DND-41 (cell line): ENCODE measurements at regions not wholly inside any gene's neighbourhood (a gene's known extent, or its start where the extent isn't known, plus 50 kb on each side); places are given as distances from the start of the nearest gene placed in this dataset.

Source experiments
- ATAC-seq: fragments of 200-7000 bp; cut with Tn5 transposase; 3 replicates; pipeline ENCODE4 v1.9.1; 2021; ENCODE audit warnings: low read depth; ENCODE audit not compliant: insufficient read depth
- DNase-seq: peaks from one replicate; pipeline ENCODE4 v3.0.0-alpha.2; 2020
- H2AFZ ChIP-seq: 2 replicates; pipeline ENCODE4 v1.6.0; 2012; ENCODE audit warnings: low read depth, low read length
- H3K27ac ChIP-seq: 2 replicates; pipeline ENCODE4 v1.5.1; 2012; ENCODE audit warnings: low read length, inconsistent platforms
- H3K27me3 ChIP-seq: fragments of 200-600 bp; sonication (generic); 2 replicates; pipeline ENCODE4 v1.6.0; 2012; ENCODE audit warnings: low read length, mild to moderate bottlenecking, inconsistent platforms; ENCODE audit not compliant: insufficient read depth, poor library complexity
- H3K36me3 ChIP-seq: 2 replicates; pipeline ENCODE4 v1.5.1; 2012; ENCODE audit warnings: low read length, inconsistent platforms; ENCODE audit not compliant: insufficient read depth
- H3K4me1 ChIP-seq: 2 replicates; pipeline ENCODE4 v1.5.1; 2012; ENCODE audit warnings: mild to moderate bottlenecking, low read length; ENCODE audit not compliant: insufficient read depth
- H3K4me2 ChIP-seq: 2 replicates; pipeline ENCODE4 v1.6.0; 2012; ENCODE audit warnings: mild to moderate bottlenecking, moderate library complexity, low read length, inconsistent platforms; ENCODE audit not compliant: insufficient read depth
- H3K4me3 ChIP-seq, 2 experiments: fragments of 200-600 bp in 1 of 2; shearing (Covaris generic) in 1 of 2; 2 replicates each; pipeline ENCODE4 v1.5.1; 2012 to 2016; ENCODE audit warnings: inconsistent platforms in 2 of 2, low read length in 2 of 2, mild to moderate bottlenecking in 2 of 2, low read depth in 1 of 2, moderate library complexity in 1 of 2
- H3K79me2 ChIP-seq: 2 replicates; pipeline ENCODE4 v1.6.0; 2012; ENCODE audit warnings: low read length, inconsistent platforms; ENCODE audit not compliant: insufficient read depth
- H3K9ac ChIP-seq: 2 replicates; pipeline ENCODE4 v1.6.0; 2012; ENCODE audit warnings: low read depth, mild to moderate bottlenecking, inconsistent platforms, low read length, moderate library complexity
- H3K9me3 ChIP-seq: 2 replicates; pipeline ENCODE4 v1.5.1; 2012; ENCODE audit warnings: low read length, moderate library complexity, mild to moderate bottlenecking, inconsistent platforms; ENCODE audit not compliant: insufficient read depth, severe bottlenecking
- H4K20me1 ChIP-seq: 2 replicates; pipeline ENCODE4 v1.6.0; 2012; ENCODE audit warnings: low read length; ENCODE audit not compliant: insufficient read depth
- EZH2 ChIP-seq: IDR thresholded peaks from 3 replicates; pipeline ENCODE4 v1.6.1; 2012; ENCODE audit warnings: borderline replicate concordance, low read depth, mild to moderate bottlenecking, moderate library complexity, low read length, inconsistent platforms; ENCODE audit not compliant: severe bottlenecking
- TF ChIP-seq, protein P1 (sequence below): IDR thresholded peaks from 2 replicates; pipeline ENCODE4 v1.5.1; 2012; ENCODE audit warnings: borderline replicate concordance, low read length, moderate library complexity, mild to moderate bottlenecking; ENCODE audit not compliant: poor library complexity, severe bottlenecking; ENCODE audit errors: extremely low read depth

DNA sequence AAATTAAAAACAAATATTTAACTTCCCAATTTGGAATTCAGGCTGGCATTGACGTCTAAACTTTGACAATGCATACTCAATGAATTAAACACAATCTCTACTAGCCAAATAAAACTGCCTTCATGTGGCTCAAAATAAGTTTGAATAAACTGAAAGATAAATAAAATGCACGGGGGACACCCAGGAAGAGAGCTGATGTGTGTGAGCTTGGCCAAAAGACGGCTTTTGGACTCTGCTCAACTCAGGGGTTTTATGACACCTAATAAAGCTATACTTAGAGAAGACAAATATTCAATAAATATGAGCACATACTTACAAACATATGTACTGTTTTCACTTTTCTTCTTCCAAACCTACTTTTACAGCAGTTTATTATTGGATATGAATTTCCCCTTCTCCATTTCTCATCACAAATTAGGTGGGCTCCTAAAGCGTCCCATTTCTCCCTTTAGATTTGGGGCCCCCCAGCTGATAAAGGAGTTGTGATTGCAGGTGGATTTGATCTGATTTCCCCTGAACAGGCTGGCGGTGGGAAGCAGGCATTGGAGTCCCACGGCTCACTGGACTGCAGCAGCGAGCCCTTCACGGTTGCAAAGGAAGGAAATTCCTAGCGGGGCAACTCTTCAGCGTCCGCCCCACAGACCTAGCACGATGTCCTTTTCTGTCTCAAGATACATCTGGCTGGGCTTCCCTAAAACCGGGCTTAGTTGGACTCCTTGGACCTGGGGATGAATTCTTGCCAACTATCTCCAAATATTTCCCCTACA, 79.6 kb downstream of the INSIG1 start:
- no peaks in the 10 kb centered on the region for H3K79me2 ChIP-seq
- H3K9ac ChIP-seq = no peak overlapping the region
- no peak overlapping the region for H3K4me2 ChIP-seq
- peaks cover 36% of the 10 kb centered on the region for H3K27me3 ChIP-seq
- H3K36me3 ChIP-seq = no peaks in the 10 kb centered on the region
- H2AFZ ChIP-seq = no peak overlapping the region
- no peak overlapping the region for H3K27ac ChIP-seq
- no peaks in the 10 kb centered on the region for H3K9me3 ChIP-seq
- ATAC-seq (no peak), DNase-seq (no peak)
- peaks cover 14% of the 10 kb centered on the region for H3K4me1 ChIP-seq
- H4K20me1 ChIP-seq = peaks cover 13% of the 10 kb centered on the region
- no peak overlapping the region for H3K4me3 ChIP-seq
- TF ChIP-seq, protein P1, sequence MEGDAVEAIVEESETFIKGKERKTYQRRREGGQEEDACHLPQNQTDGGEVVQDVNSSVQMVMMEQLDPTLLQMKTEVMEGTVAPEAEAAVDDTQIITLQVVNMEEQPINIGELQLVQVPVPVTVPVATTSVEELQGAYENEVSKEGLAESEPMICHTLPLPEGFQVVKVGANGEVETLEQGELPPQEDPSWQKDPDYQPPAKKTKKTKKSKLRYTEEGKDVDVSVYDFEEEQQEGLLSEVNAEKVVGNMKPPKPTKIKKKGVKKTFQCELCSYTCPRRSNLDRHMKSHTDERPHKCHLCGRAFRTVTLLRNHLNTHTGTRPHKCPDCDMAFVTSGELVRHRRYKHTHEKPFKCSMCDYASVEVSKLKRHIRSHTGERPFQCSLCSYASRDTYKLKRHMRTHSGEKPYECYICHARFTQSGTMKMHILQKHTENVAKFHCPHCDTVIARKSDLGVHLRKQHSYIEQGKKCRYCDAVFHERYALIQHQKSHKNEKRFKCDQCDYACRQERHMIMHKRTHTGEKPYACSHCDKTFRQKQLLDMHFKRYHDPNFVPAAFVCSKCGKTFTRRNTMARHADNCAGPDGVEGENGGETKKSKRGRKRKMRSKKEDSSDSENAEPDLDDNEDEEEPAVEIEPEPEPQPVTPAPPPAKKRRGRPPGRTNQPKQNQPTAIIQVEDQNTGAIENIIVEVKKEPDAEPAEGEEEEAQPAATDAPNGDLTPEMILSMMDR = no peak
- no peak for TF ChIP-seq EZH2

DNA sequence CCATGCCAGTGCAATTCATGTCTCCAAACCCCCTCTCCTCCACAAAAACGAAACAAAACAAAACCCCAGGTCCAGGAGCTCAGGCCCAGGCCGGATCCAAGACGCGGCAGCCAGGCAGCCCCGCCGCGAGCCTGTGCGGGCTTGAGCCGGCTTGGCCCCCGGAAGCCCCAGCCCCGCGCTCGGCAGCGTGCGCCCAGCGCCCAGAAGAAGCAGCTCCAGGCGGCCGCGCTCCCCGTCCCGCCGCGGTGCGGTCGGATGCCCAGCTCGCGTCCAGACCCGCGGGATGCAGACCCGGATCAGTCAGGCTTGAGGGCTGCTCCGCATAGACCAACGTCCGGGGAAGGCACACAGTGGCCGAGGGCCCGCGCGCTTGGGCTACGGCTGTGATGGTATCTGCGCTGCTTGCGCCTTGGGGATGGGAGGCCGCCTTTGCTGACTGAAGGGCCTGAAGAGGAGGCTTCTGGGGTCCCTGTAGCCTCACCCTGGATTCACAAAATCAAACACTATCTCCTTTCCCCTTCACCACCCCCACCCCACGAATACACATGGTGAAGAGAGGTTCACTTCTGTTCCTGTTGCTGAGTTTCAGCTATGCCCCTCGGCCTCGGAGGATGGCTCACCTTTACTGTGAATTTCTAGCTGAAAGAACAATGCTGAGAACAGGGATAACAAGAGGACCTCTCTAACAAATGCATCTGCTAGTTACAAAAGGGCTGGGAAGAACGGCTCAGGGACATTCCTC, 79.9 kb upstream of the EN2 start:
- peaks cover 36% of the 10 kb centered on the region for H3K27me3 ChIP-seq
- no peaks in the 10 kb centered on the region for H3K9me3 ChIP-seq
- H3K4me2 ChIP-seq = no peak overlapping the region
- peaks cover 14% of the 10 kb centered on the region for H3K4me1 ChIP-seq
- H3K27ac ChIP-seq = no peak overlapping the region
- H4K20me1 ChIP-seq = peaks cover 13% of the 10 kb centered on the region
- no peak overlapping the region for H3K9ac ChIP-seq
- no peaks in the 10 kb centered on the region for H3K36me3 ChIP-seq
- H3K79me2 ChIP-seq = no peaks in the 10 kb centered on the region
- no peak for TF ChIP-seq EZH2
- TF ChIP-seq, protein P1 = no peak
- ATAC-seq (no peak), DNase-seq (no peak)
- H2AFZ ChIP-seq = no peak overlapping the region
- H3K4me3 ChIP-seq = no peak overlapping the region

DNA sequence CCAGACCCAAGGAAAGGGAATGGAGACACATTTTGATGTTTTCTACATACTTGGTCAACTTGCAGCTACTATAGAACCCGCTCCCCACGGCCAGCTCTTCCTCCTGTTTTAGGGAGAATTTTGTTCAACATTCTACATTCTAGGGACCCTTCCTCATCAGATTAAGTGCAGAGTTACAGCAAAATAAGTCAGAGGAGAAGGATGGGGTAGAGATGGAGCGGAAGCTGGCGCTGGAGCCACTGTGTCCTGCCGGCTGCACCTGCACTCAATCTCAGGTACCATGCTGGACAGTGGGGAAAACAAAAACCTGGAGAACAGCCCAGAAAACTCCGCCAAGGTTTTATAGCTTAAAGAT, 79.4 kb upstream of the EN2 start:
- peaks cover 36% of the 10 kb centered on the region for H3K27me3 ChIP-seq
- TF ChIP-seq, protein P1 = no peak
- TF ChIP-seq EZH2 = no peak
- H3K27ac ChIP-seq = no peak overlapping the region
- H4K20me1 ChIP-seq = peaks cover 13% of the 10 kb centered on the region
- H3K4me1 ChIP-seq = peaks cover 14% of the 10 kb centered on the region
- no peak for DNase-seq
- H3K9ac ChIP-seq = no peak overlapping the region
- H3K9me3 ChIP-seq = no peaks in the 10 kb centered on the region
- no peaks in the 10 kb centered on the region for H3K79me2 ChIP-seq
- H3K4me2 ChIP-seq = no peak overlapping the region
- H3K4me3 ChIP-seq = no peak overlapping the region
- H2AFZ ChIP-seq = no peak overlapping the region
- no peak for ATAC-seq
- no peaks in the 10 kb centered on the region for H3K36me3 ChIP-seq
